ENCODE measurements at regions not wholly inside any gene's neighbourhood (a gene's known extent, or its start where the extent isn't known, plus 50 kb on each side); places are given as distances from the start of the nearest gene placed in this dataset.

DNA sequence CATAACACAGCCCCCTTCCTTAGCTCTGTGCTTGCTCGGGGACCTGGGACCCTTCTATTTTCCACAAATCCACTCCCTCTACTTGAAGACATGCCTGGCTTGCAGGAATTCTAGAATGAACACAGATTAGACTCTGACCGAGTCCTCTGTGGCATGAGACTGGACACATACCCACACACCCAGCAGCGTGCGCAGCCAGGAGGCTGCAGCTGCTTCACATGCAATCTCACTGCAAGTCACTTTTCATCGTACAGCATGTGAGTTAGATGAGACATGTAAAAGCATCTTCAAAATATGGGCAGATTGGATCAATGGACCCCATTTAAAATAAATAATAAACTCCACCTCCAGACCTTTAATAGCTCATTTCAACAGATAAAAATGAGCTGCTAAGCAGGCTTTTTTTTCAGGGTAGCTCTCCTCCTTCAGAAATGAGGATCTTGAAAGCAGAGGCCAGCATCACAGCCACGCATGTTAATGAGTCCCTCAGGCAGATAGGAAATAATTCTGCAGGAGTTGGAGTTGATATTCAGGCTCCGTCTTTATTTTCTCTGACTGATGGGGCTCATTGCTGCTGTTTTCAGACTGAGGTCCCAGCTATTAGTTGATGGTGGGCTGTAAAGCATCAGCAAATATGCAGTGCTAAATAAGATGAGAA lies 215.1 kb upstream of the GGTLC1 start:
- in situ Hi-C loops (cut with HindIII; ENCODE audit: low sequenced_read_pairs): loop anchor here (5.0 kb wide), 1 partner anchor 69 kb away; no protein-coding TSS in a partner anchor

DNA sequence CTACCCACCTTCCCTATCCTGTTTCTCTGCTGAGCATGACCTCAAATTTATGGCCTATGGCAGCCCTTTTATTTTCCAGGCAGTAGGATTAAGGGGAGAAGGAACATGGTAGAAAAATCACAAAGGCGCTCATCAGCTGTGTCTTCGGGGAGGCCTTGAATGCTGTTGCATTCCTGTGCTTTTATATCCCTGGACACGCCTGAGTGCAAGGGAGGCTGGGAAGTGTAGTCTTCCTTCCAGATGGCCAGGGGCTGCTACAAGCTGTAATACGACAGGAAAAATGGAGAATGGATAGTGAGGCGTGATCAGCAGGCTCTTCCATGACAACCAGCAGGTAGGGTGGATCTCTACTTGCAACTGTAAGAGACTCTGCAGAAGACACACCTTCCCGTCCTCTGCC lies 210.9 kb upstream of the GGTLC1 start:
- in situ Hi-C loops (cut with HindIII; ENCODE audit: low sequenced_read_pairs): no loop called here

- in situ Hi-C loops (cut with HindIII; ENCODE audit: low sequenced_read_pairs): no loop called here
Measured at GRCh38 chr20:24194143-24194542, 205.6 kb upstream of the GGTLC1 start.

DNA sequence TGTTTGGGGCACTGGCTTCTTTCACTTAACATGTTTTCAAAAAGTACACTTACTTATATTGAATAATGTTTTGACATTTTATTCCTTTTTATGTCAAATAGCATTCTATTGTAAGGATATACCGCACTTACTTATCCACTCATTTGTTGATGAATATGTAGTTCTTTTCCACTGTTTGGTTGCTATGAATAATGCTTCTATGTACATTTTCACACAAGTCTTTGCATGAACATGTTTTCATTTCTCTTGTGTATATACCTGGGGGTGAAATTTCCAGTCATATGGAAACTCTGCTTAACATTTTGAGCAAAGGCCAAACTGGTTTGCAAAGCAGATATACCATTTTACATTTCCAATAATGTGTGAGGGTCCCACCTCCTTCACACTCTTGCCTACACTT lies 202.3 kb upstream of the GGTLC1 start:
- in situ Hi-C loops (cut with HindIII; ENCODE audit: low sequenced_read_pairs): no loop called here

DNA sequence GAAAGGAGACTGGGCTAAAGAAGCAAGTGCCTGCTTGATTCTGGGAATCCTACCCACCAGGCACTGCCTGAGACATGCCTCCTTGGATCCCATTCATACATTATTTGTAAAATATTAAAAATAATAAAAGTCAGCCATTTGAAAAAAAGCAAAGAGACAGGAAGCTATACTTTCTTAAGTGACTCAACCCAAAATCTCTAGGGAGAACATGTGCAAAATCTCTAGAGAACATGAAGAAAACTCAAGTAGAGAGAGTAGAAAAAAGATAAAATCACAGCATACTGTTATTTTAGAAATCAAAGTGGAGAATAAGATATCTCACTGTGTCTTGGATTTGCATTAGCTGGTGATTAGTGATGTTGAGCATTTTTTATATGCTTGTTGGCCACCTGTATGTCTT lies 197.2 kb upstream of the GGTLC1 start:
- in situ Hi-C loops (cut with HindIII; ENCODE audit: low sequenced_read_pairs): no loop called here

GRCh38 chr20:24181151-24181550 lies 192.6 kb upstream of the GGTLC1 start:
- in situ Hi-C loops (cut with HindIII; ENCODE audit: low sequenced_read_pairs): no loop called here

- in situ Hi-C loops (cut with HindIII; ENCODE audit: low sequenced_read_pairs): no loop called here
Measured at GRCh38 chr20:24169256-24169655, 180.7 kb upstream of the GGTLC1 start.

- in situ Hi-C loops (cut with HindIII; ENCODE audit: low sequenced_read_pairs): no loop called here
Measured at GRCh38 chr20:24166412-24166811, 177.8 kb upstream of the GGTLC1 start.

DNA sequence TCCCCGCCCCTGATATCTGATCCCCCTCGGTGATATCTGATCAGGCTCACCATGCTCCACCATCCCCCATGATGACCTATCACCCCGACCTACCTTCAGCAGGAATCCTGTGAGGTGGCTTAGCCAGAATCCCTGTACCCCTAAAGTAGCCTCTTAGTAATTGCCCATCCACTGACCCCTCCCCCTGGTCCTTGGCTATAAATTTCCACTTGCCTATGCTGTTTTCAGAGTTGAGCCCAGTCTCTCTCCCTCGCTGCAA lies 177.5 kb upstream of the GGTLC1 start:
- in situ Hi-C loops (cut with HindIII; ENCODE audit: low sequenced_read_pairs): no loop called here

GRCh38 chr20:24165301-24166122 lies 176.9 kb upstream of the GGTLC1 start:
- in situ Hi-C loops (cut with HindIII; ENCODE audit: low sequenced_read_pairs): no loop called here

DNA sequence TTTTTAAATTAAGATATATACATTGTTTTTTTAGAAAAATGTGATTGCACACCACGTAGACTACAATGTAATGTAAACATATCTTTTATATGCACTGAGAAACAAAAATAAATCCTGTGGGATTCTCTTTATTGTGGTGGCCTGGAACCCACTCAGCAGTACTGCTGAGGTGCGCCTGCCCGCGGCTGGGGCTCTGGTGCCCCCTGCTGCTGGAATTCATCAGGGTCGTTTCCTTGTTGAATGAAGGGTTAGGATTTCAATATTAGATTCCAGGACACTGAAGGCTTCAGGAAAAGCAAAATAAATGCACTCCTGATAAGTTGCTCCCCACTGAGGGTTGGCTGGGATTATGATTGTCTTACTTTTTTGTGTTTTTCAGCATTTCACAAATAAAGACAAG lies 175.8 kb upstream of the GGTLC1 start:
- in situ Hi-C loops (cut with HindIII; ENCODE audit: low sequenced_read_pairs): no loop called here

GRCh38 chr20:24163506-24163905 lies 174.9 kb upstream of the GGTLC1 start:
- in situ Hi-C loops (cut with HindIII; ENCODE audit: low sequenced_read_pairs): no loop called here

DNA sequence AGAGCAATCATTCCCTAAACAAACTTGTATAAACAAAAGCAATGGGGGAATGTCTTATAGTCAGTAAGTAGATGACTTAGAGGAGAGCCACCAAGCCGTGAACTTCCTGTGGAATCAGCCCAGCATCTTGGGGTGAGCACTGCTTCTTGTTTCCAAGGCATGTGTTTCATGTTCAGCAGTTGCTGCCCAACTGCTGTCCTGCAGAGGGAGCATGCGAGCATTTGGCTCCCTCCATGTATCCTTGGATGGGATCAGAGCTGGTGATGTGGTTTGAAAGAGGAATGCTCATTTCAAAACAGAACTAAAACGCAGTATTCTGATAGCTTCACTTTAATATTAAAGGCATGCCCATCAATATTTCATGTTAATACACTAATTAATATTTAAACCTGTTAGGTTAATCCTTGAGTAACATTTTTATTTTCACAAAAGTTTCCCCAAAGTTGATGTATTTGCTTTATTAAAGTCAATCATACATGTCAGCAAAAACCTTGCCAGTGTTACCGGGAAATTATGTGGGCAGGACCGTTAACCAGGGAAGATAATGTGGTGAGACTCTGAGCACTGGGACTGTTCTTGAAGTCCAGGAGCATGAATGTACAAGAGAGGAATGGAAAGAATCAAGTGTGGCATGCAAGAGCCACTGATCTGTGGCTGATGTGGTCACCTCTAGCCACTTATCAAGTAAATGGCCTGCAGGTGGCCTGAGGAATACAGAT lies 172.1 kb upstream of the GGTLC1 start:
- in situ Hi-C loops (cut with HindIII; ENCODE audit: low sequenced_read_pairs): no loop called here

DNA sequence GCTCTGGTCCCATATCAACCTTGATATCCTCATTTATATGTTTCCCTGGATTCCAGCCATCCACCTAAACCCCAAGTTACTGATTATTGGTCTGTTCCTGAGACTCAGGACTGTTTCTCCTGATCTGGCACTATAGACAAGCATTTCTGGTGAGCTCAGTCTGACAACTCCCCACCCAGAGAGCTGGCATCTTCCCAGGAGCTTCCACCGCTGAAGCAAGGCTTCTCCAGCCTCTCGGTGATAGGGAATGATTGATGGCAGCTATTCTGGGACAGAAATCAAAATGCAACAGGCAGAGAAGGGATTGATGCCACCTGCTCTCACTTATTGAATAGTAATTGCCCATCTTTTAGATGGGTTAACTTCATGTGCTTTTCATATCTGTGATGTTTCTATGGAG lies 169.7 kb upstream of the GGTLC1 start:
- in situ Hi-C loops (cut with HindIII; ENCODE audit: low sequenced_read_pairs): no loop called here

DNA sequence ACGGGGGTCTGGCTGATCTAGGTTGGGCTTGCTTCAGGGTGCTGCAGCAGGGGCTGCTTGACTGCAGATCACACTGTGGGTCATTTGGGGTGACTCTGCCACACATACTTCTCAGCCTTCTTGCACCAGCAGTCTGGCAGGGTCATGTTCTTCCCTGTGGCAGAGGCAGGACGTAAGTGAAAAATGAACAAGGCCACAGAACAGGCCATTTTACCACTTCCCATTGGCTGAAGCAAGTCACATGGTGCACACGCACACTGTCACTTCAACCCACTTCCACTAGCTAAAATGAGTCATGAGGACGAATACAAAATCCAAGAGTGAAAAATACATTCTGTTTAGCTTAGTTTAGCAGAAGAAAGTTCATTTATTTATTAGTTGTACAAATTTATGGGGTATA lies 168.6 kb upstream of the GGTLC1 start:
- in situ Hi-C loops (cut with HindIII; ENCODE audit: low sequenced_read_pairs): no loop called here

GRCh38 chr20:24153101-24154040 lies 164.8 kb upstream of the GGTLC1 start:
- in situ Hi-C loops (cut with HindIII; ENCODE audit: low sequenced_read_pairs): no loop called here

DNA sequence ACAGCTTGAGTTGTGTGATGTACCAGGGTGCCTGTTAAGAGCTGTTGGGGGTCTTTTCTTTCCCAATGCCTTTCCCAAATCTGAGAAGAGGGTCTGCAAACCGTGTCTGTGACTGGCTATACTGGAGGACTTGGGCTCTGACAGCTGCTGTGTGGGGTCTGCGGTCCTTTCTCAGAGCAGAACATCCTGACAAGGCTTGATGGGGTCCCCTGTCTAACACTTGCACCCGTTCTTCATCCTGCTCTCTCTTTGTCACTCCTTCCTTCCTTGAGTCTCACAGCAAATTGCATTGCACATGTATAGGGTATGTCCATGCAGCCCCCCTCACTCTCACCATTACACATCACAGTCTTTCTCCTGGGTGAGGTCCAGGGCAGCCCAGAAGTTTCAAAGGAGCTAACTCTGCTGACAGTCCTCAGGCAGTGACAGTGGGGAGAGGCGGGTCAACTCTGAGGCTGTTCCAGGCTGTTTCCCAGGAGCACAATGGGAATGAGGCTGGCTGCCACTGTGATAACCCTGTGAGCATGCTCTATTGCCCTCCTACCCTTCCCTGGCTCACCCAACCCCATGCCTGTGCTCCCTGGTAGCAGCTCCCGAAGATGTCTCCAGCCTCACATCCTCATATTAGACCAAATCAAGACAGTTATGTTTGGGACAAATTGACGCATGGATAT lies 163.2 kb upstream of the GGTLC1 start:
- in situ Hi-C loops (cut with HindIII; ENCODE audit: low sequenced_read_pairs): no loop called here

DNA sequence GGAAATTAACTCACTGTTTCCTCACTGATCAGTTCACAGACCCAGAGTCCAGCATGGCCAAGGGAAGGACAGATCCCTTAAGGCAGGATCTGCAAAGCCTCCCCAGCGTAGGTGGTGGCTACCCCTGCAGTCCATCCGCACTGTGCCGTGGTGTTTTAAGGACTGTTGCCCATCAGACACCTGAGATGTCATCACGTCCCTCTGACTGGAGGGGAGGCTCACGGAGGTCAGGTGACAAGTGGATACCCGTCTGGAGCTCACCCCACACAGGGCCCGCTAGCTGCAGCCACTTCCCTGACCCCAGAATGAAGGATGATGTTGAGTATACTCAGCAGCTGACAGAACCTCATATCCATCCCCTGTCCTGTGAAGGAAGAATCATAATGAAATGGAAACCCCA lies 161.8 kb upstream of the GGTLC1 start:
- in situ Hi-C loops (cut with HindIII; ENCODE audit: low sequenced_read_pairs): no loop called here

DNA sequence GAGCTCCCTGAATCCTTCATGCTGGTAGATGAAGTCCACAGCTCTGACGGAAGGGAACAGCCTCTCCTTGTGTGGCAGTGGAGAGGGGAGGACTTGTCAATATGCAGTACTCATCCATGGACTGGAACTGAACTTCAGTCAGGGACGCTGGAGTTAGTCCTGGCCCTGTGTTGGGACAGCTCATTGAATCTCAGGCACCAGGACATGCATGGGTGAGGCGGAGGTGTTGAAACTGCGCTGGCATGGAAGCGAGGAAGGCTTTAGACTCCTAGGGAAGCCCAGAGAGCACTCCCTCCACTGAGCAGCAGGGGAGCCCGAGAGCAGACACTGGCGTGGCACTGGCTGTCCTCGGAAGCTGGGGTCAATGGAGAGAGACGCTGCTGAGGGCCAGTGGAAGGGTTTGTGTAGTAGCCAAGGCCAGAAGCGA lies 161.3 kb upstream of the GGTLC1 start:
- in situ Hi-C loops (cut with HindIII; ENCODE audit: low sequenced_read_pairs): no loop called here

- in situ Hi-C loops (cut with HindIII; ENCODE audit: low sequenced_read_pairs): no loop called here
Measured at GRCh38 chr20:24149175-24149574, 160.6 kb upstream of the GGTLC1 start.

All from endothelial cell of hepatic sinusoid (primary cell).